ENCODE measurements at regions not wholly inside any gene's neighbourhood (a gene's known extent, or its start where the extent isn't known, plus 50 kb on each side); places are given as distances from the start of the nearest gene placed in this dataset.
"Not testable (repeated sequence)": the region's sequence is repeated elsewhere in the genome, so short reads cannot be mapped to it uniquely, and the experiment has no call there.

- no peak for ATAC-seq (replicated peaks)
- no peaks in the 10 kb centered on the region for H3K4me1 Mint-ChIP-seq
- H3K27ac Mint-ChIP-seq = no peak overlapping the region
- H3K36me3 Mint-ChIP-seq (ENCODE audit: low read depth) = no peaks in the 10 kb centered on the region
- no peak overlapping the region for H3K4me3 Mint-ChIP-seq
- peaks cover 21% of the 10 kb centered on the region for H3K27me3 Mint-ChIP-seq
- H3K9me3 Mint-ChIP-seq = no peaks in the 10 kb centered on the region
Observed at GRCh38 chr9:2363781-2364180, 257.8 kb upstream of the VLDLR start.

- Mint-ChIP-seq H3K36me3 (ENCODE audit: low read depth) (no peaks in the 10 kb centered on the region), H3K9me3 (peaks cover 4% of the 10 kb centered on the region), H3K4me1 (no peaks in the 10 kb centered on the region), H3K27me3 (peaks cover 7% of the 10 kb centered on the region), H3K27ac (no peak overlapping the region), H3K4me3 (no peak overlapping the region)
- no peak for ATAC-seq (replicated peaks)
Observed at GRCh38 chr9:2367970-2368369, 253.6 kb upstream of the VLDLR start.

- Mint-ChIP-seq H3K9me3 (peaks cover 8% of the 10 kb centered on the region), H3K27me3 (peaks cover 2% of the 10 kb centered on the region), H3K36me3 (ENCODE audit: low read depth) (no peaks in the 10 kb centered on the region), H3K27ac (no peak overlapping the region), H3K4me1 (no peaks in the 10 kb centered on the region), H3K4me3 (no peak overlapping the region)
- ATAC-seq (replicated peaks) = no peak
Observed at GRCh38 chr9:2373648-2374047, 247.9 kb upstream of the VLDLR start.

GRCh38 chr9:2375114-2375513 is 246.5 kb upstream of the VLDLR start:
- peaks cover 8% of the 10 kb centered on the region for H3K9me3 Mint-ChIP-seq
- H3K36me3 Mint-ChIP-seq (ENCODE audit: low read depth) = no peaks in the 10 kb centered on the region
- peaks cover 8% of the 10 kb centered on the region for H3K27me3 Mint-ChIP-seq
- H3K4me3 Mint-ChIP-seq = no peak overlapping the region
- ATAC-seq (replicated peaks) = no peak
- H3K27ac Mint-ChIP-seq = no peak overlapping the region
- no peaks in the 10 kb centered on the region for H3K4me1 Mint-ChIP-seq

GRCh38 chr9:2377117-2377516 is 244.5 kb upstream of the VLDLR start:
- H3K4me3 Mint-ChIP-seq = no peak overlapping the region
- ATAC-seq (replicated peaks) = no peak
- peaks cover 17% of the 10 kb centered on the region for H3K27me3 Mint-ChIP-seq
- H3K9me3 Mint-ChIP-seq = peaks cover 8% of the 10 kb centered on the region
- H3K27ac Mint-ChIP-seq = no peak overlapping the region
- no peaks in the 10 kb centered on the region for H3K36me3 Mint-ChIP-seq (ENCODE audit: low read depth)
- no peaks in the 10 kb centered on the region for H3K4me1 Mint-ChIP-seq

GRCh38 chr9:2377834-2378233 is 243.8 kb upstream of the VLDLR start:
- Mint-ChIP-seq H3K27ac (no peak overlapping the region), H3K9me3 (peaks cover 5% of the 10 kb centered on the region), H3K36me3 (ENCODE audit: low read depth) (no peaks in the 10 kb centered on the region), H3K4me1 (no peaks in the 10 kb centered on the region), H3K27me3 (peaks cover 20% of the 10 kb centered on the region), H3K4me3 (no peak overlapping the region)
- no peak for ATAC-seq (replicated peaks)

- peaks cover 4% of the 10 kb centered on the region for H3K9me3 Mint-ChIP-seq
- H3K27ac Mint-ChIP-seq = no peak overlapping the region
- H3K36me3 Mint-ChIP-seq (ENCODE audit: low read depth) = no peaks in the 10 kb centered on the region
- ATAC-seq (replicated peaks) = no peak
- H3K27me3 Mint-ChIP-seq = peaks cover 24% of the 10 kb centered on the region
- no peaks in the 10 kb centered on the region for H3K4me1 Mint-ChIP-seq
- no peak overlapping the region for H3K4me3 Mint-ChIP-seq
Observed at GRCh38 chr9:2378266-2378665, 243.3 kb upstream of the VLDLR start.

- Mint-ChIP-seq H3K9me3 (no peaks in the 10 kb centered on the region), H3K4me1 (no peaks in the 10 kb centered on the region), H3K36me3 (ENCODE audit: low read depth) (no peaks in the 10 kb centered on the region), H3K27me3 (peaks cover 26% of the 10 kb centered on the region), H3K4me3 (no peak overlapping the region), H3K27ac (no peak overlapping the region)
- ATAC-seq (replicated peaks) = no peak
Observed at GRCh38 chr9:2378816-2379215, 242.8 kb upstream of the VLDLR start.

- H3K27ac Mint-ChIP-seq = no peak overlapping the region
- peaks cover 8% of the 10 kb centered on the region for H3K9me3 Mint-ChIP-seq
- peaks cover 38% of the 10 kb centered on the region for H3K27me3 Mint-ChIP-seq
- no peaks in the 10 kb centered on the region for H3K4me1 Mint-ChIP-seq
- no peak overlapping the region for H3K4me3 Mint-ChIP-seq
- no peaks in the 10 kb centered on the region for H3K36me3 Mint-ChIP-seq (ENCODE audit: low read depth)
- no peak for ATAC-seq (replicated peaks)
Observed at GRCh38 chr9:2384741-2385140, 236.8 kb upstream of the VLDLR start.

GRCh38 chr9:2385746-2386145 is 235.8 kb upstream of the VLDLR start:
- Mint-ChIP-seq H3K27ac (no peak overlapping the region), H3K27me3 (peaks cover 31% of the 10 kb centered on the region), H3K4me3 (no peak overlapping the region), H3K4me1 (no peaks in the 10 kb centered on the region), H3K36me3 (ENCODE audit: low read depth) (no peaks in the 10 kb centered on the region), H3K9me3 (peaks cover 12% of the 10 kb centered on the region)
- ATAC-seq (replicated peaks) = no peak

- no peaks in the 10 kb centered on the region for H3K4me1 Mint-ChIP-seq
- H3K27me3 Mint-ChIP-seq = peaks cover 31% of the 10 kb centered on the region
- H3K4me3 Mint-ChIP-seq = no peak overlapping the region
- no peak overlapping the region for H3K27ac Mint-ChIP-seq
- no peaks in the 10 kb centered on the region for H3K36me3 Mint-ChIP-seq (ENCODE audit: low read depth)
- no peak for ATAC-seq (replicated peaks)
- peaks cover 12% of the 10 kb centered on the region for H3K9me3 Mint-ChIP-seq
Observed at GRCh38 chr9:2386566-2386965, 235.0 kb upstream of the VLDLR start.

- no peak for ATAC-seq (replicated peaks)
- no peaks in the 10 kb centered on the region for H3K36me3 Mint-ChIP-seq (ENCODE audit: low read depth)
- H3K9me3 Mint-ChIP-seq = peaks cover 12% of the 10 kb centered on the region
- no peak overlapping the region for H3K4me3 Mint-ChIP-seq
- H3K27me3 Mint-ChIP-seq = peaks cover 28% of the 10 kb centered on the region
- no peak overlapping the region for H3K27ac Mint-ChIP-seq
- H3K4me1 Mint-ChIP-seq = no peaks in the 10 kb centered on the region
Observed at GRCh38 chr9:2387166-2387565, 234.4 kb upstream of the VLDLR start.

GRCh38 chr9:2389404-2389803 is 232.2 kb upstream of the VLDLR start:
- Mint-ChIP-seq H3K9me3 (peaks cover 12% of the 10 kb centered on the region), H3K27me3 (peaks cover 13% of the 10 kb centered on the region), H3K4me3 (no peak overlapping the region), H3K4me1 (no peaks in the 10 kb centered on the region), H3K27ac (no peak overlapping the region), H3K36me3 (ENCODE audit: low read depth) (no peaks in the 10 kb centered on the region)
- ATAC-seq (replicated peaks) = no peak

- Mint-ChIP-seq H3K27ac (no peak overlapping the region), H3K4me3 (no peak overlapping the region), H3K27me3 (peaks cover 9% of the 10 kb centered on the region), H3K36me3 (ENCODE audit: low read depth) (no peaks in the 10 kb centered on the region), H3K9me3 (peaks cover 12% of the 10 kb centered on the region), H3K4me1 (no peaks in the 10 kb centered on the region)
- no peak for ATAC-seq (replicated peaks)
Observed at GRCh38 chr9:2390028-2390427, 231.6 kb upstream of the VLDLR start.

- not testable (repeated sequence) for ATAC-seq (replicated peaks); H3K27ac Mint-ChIP-seq; H3K4me3 Mint-ChIP-seq; H3K36me3 Mint-ChIP-seq (ENCODE audit: low read depth); H3K4me1 Mint-ChIP-seq
- Mint-ChIP-seq H3K27me3 (peaks cover 12% of the 10 kb centered on the region), H3K9me3 (peaks cover 12% of the 10 kb centered on the region)
Observed at GRCh38 chr9:2391509-2392132, 230.0 kb upstream of the VLDLR start.

All from activated T-helper 17 cell treated with anti-CD3 and anti-CD28 coated beads, Interleukin-2, amount 50 U/mL, for 72 hours (primary cell).